ENCODE measurements at regions not wholly inside any gene's neighbourhood (a gene's known extent, or its start where the extent isn't known, plus 50 kb on each side); places are given as distances from the start of the nearest gene placed in this dataset.

DNA sequence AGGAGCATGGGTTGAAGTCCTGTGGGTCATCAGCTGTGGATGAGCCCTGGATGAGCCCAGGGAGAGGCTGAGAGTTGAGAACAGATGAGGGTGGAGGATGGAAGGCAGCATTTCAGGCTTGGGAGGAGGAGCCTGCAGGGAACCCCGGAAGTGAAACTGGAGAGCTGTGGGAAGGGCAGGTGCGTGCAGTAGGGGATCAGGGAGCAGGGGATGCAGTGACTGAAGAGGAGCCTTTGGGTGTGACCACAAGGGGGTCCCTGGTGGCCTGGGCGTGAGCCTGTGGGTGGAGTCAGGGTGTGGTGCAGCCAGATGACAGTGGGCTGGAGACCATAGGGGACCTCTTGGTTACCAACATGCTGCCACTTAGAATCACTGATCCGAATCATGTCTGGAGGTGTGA, 115.5 kb downstream of the PAPOLA start:
- no peak for DNase-seq

DNA sequence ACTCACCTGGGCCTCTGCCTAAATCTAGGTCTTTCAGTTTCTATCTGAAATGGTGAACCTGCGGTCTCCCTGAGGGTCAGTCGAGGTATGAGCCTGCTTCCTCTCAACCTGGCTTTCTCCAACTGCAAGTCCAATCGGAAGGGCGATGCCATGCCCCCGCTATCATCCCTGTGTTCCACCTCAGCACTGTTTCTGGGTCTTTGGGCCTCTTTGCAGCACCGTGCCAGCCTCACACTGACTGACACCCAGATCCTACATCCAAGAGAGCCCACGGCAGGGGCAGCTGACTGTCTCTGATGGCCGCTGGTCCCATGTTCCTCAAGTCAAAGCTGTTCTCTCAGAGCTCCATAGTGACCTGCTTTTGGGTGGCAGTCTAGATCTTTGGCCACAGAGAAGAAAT, 120.7 kb downstream of the PAPOLA start:
- DNase-seq: no peak

DNA sequence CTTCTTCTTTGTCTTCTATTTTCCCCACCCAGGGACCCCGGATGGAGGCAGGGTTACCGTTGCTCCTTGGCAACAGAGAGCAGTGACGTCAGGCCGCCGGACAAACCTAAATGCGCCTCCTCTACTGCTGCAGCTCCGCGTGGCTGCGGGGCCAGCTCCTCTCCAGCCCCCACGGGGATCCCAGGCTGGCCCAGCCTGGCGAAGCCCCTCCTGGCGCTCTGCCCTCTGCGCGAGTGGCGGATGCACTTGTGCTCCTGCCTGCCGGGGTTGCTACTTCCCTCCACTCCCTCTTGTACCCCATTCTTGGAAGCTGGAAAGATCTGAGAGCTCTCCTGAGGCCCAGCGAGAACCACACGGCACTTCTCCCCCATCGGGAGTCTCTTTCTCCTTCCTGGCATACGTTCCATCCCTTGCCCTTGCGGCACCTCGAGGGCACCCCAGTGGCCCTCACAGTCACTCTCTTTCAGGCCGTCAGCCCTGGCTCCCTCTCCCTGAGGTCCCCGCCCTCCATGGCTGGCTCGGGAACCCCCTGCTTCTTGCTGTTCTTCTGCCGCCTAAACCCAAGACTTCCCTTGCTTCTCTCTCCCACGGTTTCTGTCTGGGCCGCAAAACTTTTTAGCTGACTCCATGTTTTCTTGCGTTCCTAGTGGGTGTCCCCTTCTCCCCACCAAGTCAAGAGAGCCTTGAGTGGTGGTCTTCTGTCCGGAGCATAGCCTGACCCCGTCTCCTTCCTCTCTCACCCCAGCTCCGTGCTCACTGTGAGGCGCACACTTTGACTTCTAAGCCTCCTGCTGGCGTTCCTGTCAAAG, 121.7 kb downstream of the PAPOLA start:
- no peak for DNase-seq

GRCh38 chr14:96624661-96625425, 122.7 kb downstream of the PAPOLA start:
- DNase-seq: no peak

DNA sequence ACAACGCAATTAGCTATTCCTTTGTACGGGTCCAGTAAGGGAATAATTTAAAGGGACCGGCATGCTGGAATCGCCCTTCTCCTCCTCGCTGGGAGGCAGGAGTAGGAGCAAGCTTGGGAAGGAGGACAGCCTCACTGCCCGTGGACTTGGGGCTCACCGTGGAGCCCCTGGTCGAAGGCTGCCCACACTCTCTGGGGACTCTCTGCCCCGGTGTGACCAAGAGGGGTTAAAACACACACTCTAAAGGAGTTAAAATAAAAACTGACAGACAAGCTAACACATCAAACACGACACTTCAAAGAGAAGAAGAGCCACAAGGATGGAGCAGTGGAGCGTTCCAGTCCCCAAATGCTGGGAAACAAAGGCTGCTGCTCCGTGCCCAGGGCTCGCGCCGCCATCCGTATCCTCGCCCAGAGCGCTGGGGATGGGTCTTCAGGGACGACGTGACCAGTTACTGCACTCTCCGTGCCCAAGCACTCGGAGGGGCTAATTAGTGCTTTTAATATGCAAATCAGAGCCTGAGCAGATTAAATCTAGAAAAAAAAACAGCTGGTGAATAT, 123.3 kb downstream of the PAPOLA start:
- no peak for DNase-seq

- no peak for DNase-seq
Observed at GRCh38 chr14:96626121-96626768, 124.1 kb downstream of the PAPOLA start.

- peak in 1 of 5 donors; percentile 10 for DNase-seq
Observed at GRCh38 chr14:96626916-96627315, 124.7 kb downstream of the PAPOLA start.

- no peak for DNase-seq
Observed at GRCh38 chr14:96627386-96627785, 125.2 kb downstream of the PAPOLA start.

DNA sequence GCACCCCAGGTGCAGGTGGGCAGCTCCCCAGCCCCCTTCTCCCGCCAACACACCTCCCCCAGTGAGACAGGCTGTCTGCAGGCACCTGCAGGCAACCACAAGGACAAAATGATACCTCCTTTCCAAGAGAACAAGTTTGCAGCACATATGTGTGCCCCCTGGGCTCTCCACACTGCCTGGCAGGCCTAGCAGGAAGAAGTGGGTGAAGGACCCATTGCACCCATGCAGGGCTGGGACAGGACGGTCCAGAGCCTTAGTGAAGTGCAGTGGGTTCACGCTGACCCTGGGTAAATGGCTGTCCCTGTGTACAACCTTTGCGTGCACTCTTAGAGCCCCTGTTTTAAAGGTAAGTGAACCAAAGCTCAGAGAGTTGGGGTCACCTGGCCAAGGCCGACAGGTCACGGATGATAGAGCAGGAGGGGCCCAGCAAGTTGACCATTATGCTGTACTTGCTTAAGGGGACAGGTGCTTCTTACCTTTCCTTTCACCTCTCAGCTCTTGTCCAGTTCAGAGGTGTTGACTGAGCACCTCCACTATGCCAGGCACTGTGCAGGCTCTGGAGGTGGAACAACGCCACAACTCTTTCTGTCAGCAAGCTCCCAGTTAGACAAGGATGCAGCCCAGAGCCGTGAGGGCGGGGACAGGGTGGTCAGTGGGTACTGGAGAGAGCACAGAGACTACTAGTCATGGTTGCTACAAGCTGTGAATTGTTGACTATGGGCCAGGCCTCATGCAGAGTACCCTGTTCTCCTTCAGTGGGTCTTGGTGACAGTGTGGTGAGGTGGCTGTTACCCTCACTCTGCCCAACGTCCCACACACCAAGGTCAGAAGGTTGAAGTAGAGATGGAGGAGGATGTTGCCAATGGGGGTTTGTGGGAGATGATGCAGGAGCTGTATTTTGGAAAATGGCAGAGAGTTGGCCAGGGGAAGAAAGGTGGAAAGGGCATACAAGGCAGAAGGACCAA, 125.9 kb downstream of the PAPOLA start:
- DNase-seq: no peak

DNA sequence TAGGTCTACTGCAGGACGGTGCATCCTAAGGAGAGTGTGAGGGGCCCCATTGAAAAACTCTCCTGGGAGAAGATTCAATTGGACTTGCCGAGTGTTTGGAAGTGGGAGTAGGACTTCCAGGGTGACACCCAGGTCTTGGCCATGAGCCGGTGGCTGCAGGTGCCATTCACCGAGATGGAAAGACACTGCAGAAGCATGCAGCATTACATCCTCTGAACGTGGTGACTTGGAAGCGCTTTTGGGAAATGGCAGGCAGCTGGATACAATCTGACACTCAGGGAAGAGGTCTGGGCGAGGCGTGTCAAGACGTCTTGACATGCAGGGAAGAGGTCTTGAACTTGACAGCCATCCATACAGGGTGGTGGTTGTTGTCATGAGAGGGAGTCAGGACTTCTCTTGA, 126.9 kb downstream of the PAPOLA start:
- DNase-seq: no peak

- DNase-seq: no peak
Observed at GRCh38 chr14:96629558-96630222, 127.5 kb downstream of the PAPOLA start.

DNA sequence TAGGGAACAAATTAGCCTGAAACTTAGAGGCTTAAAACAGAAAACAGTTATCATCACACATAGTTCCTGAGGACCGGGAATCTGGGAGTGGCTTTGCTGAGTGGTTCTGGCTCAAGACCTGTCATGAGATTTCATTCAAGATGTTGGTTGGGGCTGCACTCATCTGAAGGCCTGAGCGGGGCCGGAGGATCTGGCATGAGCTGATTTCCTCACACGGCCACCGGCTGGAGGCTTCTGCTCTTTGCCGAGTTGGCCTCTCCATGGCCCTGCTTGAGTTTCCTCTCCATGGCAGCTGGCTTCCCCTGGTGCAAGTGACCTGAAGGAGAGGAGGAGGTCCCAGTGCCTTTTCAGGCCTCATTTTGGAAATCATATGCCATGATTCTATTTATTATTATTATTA, 128.1 kb downstream of the PAPOLA start:
- DNase-seq: no peak

- DNase-seq: no peak
Observed at GRCh38 chr14:96631030-96631429, 128.8 kb downstream of the PAPOLA start.

DNA sequence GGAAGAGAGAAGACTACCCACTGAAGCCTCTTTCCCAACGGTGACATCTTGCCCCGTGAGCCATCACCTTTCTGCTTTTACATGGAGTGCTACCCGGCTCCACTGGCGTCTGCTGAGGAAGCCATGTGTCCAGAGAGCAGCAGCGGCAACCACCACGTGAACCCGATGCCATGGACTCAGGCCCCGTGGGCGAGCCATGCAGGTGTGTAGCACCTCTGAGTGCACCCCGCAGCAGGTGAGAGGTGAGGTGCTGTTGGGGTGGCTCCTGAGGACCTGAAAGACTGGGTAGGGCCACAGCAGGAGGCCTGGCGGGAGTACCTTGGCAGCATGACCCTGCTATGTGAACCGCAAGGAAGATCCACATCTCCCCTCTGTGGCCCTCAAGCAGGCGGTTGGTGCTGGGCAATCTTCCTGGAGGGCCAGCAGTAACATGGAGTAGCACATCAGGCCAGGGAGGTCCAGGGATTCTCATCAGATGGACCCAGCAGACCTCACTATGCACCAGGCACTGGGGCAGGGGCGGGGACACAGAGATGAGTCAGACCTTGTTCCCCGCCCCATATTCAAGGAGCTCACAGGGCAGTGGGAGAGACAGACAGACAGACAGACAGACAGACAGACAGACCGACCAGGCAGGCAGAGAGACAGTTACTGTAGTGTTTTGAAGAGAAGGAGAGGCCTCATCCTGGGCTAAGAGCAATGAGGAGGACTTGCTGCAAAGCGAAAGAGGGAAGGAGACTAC, 129.6 kb downstream of the PAPOLA start:
- DNase-seq: no peak

- DNase-seq: no peak
Observed at GRCh38 chr14:96632363-96632758, 130.2 kb downstream of the PAPOLA start.

DNA sequence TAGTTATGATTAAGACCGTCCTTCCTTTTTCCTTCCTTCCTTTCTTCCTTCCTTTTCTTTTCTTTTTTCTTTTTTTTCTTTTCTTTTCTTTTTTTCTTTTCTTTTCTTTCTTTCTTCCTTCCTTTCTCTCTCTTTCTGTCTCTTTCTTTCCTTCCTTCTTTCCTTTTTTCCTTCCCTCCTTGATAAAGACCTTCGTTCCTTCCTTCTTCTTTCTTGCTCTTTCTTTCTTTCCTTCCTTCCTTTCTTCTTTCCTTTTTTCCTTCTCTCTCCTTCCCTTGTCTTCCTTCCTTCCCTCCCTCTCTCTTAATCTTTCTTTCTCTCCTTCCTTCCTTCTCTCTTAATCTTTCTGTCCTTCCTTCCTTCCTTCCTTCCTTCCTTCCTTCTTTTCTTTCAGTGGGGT, 130.9 kb downstream of the PAPOLA start:
- DNase-seq: no peak

- no peak for DNase-seq
Observed at GRCh38 chr14:96634481-96634880, 132.3 kb downstream of the PAPOLA start.

DNA sequence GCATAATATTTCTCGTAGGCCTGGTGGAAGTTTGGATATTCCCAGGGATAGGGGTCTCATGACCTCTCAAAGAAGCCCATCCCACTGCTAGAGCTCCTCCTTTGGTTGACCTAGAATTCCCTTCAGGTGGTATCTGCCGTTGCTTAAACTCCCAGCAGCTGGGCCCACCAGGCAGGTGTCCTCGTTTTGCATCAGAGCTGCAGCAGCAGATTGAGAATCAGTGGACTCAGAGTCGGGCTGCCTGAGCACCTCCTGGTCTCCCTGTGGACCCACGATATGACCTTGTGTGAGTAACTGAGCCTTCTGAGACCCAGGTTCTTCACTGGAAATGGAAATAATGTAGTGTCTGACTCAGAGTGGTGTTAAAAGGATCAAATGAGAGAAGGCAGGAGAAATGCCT, 132.7 kb downstream of the PAPOLA start:
- DNase-seq: no peak

GRCh38 chr14:96635850-96636249, 133.7 kb downstream of the PAPOLA start:
- DNase-seq: no peak

- no peak for DNase-seq
Observed at GRCh38 chr14:96637521-96637920, 135.3 kb downstream of the PAPOLA start.

Data from T-helper 1 cell (primary cell).